ENCODE measurements at regions not wholly inside any gene's neighbourhood (a gene's known extent, or its start where the extent isn't known, plus 50 kb on each side); places are given as distances from the start of the nearest gene placed in this dataset.
"Not testable (repeated sequence)": the region's sequence is repeated elsewhere in the genome, so short reads cannot be mapped to it uniquely, and the experiment has no call there.

DNA sequence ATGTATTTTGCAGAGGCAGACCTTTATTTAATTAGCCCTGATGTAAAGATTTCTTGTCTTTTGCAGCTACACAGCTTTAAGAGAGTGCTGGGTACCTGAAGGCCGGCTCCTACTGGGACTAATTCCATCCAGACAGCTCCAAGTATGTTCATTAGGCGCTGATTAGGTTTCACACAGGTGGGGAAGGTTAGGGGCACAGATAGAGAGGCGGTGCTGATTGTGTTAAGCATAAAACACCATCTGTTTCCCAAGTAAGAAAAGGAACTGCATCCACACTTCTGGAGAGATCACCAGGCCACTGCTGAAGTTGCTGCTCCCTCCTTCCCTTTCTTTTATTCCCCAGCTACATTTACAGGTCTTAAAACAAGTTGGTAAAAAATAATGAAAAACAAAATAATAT is 349.5 kb downstream of the ZIC3 start:
- DNase-seq (ENCODE audit: low read depth): no peak
- TF ChIP-seq, protein P1, sequence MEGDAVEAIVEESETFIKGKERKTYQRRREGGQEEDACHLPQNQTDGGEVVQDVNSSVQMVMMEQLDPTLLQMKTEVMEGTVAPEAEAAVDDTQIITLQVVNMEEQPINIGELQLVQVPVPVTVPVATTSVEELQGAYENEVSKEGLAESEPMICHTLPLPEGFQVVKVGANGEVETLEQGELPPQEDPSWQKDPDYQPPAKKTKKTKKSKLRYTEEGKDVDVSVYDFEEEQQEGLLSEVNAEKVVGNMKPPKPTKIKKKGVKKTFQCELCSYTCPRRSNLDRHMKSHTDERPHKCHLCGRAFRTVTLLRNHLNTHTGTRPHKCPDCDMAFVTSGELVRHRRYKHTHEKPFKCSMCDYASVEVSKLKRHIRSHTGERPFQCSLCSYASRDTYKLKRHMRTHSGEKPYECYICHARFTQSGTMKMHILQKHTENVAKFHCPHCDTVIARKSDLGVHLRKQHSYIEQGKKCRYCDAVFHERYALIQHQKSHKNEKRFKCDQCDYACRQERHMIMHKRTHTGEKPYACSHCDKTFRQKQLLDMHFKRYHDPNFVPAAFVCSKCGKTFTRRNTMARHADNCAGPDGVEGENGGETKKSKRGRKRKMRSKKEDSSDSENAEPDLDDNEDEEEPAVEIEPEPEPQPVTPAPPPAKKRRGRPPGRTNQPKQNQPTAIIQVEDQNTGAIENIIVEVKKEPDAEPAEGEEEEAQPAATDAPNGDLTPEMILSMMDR (IDR thresholded peaks at IDR 0.05; ENCODE audit: low read length, missing control alignments): no peak
- no peak overlapping the region for H3K4me3 ChIP-seq (replicated peaks; ENCODE audit: low read depth, low read length)

DNA sequence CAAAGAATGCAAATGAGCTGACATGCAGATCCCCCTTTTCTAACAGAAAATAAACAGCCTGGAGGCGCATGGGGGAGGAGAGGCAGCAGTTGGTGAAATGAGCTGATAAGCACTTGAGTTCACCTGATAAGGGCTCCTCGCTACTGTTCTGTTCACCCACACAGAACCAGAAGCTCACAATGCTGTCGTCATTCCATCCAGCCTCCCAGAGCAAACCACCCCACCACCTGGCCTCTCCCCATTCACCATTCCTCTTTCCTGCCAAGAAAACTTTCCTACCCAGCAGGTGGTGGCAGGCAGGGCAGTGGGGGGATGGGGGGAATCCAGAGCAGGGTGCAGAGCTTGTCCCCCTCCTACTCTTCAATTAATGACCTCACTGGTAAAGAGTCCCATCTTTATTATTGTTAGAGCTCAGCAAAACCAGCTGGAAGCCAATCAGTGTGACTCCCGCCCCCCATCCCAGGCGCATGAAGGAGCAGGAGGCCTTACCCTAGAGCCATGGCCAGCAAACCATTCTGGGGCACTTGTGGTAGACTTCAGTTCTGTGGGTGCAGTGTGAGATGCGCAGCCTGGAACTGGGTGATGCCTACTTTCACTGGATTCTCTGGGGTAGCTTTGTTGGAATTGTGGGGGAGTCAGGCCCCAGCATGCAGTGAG is 350.3 kb downstream of the ZIC3 start:
- DNase-seq (ENCODE audit: low read depth): no peak
- no peak overlapping the region for H3K4me3 ChIP-seq (replicated peaks; ENCODE audit: low read depth, low read length)
- TF ChIP-seq, protein P1 (IDR thresholded peaks at IDR 0.05; ENCODE audit: low read length, missing control alignments): no peak

DNA sequence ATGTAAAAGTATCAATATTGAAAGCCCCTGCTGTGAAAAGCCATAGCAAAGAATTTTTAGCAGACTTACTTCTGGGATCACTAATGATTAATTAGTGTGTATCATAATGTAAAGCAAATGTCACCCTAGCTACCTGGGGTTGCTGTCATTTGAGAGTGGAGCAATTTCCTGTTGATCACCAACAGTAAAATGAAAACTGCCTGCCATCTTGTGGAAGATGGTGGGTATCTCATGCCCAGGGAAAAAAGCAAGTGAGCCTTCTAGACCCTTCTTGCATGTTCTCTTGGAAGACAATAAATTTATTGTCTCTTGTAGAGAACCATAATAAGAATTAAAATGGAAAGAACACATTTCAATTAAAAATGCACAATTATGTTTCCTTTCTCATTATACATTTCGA is 360.2 kb downstream of the ZIC3 start:
- DNase-seq (ENCODE audit: low read depth): no peak
- TF ChIP-seq, protein P1 (IDR thresholded peaks at IDR 0.05; ENCODE audit: low read length, missing control alignments): no peak
- H3K4me3 ChIP-seq (replicated peaks; ENCODE audit: low read depth, low read length): no peak overlapping the region

DNA sequence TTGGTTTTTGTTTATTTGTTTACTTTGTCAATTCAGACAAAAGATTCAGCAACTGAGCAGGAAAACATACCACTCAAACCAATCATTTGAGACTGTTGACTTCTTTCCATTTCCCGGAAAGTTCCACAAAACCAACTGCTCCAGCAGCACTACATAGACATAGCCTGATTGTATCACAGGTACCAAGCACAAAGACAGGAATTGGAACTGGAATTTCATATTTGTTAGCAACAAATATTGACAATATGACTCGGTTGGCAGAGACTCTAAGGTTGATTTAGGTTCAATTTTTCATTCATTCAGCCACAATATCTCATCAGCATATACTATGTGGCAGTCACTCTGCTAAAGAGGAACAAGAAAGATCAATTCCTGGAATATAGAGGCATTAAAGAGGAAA is 364.0 kb downstream of the ZIC3 start:
- TF ChIP-seq, protein P1 (IDR thresholded peaks at IDR 0.05; ENCODE audit: low read length, missing control alignments): no peak
- DNase-seq (ENCODE audit: low read depth): no peak
- no peak overlapping the region for H3K4me3 ChIP-seq (replicated peaks; ENCODE audit: low read depth, low read length)

DNA sequence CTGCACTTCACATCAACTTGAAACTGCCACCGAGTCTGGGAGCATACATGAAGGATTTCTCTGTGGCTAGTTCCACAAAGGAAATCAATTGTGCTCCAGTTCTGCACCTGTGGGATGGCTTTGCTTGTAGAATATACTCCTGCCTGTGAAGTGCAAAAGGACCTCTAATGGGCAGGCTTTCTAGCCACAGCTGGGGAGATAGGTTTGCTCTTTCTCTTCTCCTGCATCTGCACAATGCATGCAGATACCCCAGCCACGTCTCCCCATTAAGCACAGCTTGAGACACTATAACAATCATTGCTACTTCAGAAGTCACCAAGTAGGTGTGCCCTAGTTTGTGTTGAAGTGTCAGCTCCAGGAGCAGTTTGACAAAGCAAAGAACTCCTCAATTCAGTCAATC is 364.6 kb downstream of the ZIC3 start:
- TF ChIP-seq, protein P1 (IDR thresholded peaks at IDR 0.05; ENCODE audit: low read length, missing control alignments): no peak
- DNase-seq (ENCODE audit: low read depth): no peak
- H3K4me3 ChIP-seq (replicated peaks; ENCODE audit: low read depth, low read length): no peak overlapping the region

DNA sequence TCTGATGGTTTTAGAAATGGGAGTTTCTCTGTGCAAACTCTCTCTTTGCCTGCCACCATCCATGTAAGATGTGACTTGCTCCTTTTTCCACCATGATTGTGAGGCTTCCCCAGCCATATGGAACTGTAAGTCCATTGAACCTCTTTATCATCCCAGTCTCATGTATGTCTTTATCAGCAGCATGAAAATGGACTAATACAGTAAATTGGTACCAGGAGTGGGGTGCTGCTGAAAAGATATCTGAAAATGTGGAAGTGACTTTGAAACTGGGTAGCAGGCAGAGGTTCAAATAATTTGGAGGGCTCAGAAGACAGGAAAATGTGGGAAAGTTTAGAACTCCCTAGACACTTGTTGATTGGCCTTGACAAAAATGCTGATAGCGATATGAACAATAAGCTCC is 368.3 kb downstream of the ZIC3 start:
- not testable (repeated sequence) for DNase-seq (ENCODE audit: low read depth); H3K4me3 ChIP-seq (replicated peaks; ENCODE audit: low read depth, low read length)

DNA sequence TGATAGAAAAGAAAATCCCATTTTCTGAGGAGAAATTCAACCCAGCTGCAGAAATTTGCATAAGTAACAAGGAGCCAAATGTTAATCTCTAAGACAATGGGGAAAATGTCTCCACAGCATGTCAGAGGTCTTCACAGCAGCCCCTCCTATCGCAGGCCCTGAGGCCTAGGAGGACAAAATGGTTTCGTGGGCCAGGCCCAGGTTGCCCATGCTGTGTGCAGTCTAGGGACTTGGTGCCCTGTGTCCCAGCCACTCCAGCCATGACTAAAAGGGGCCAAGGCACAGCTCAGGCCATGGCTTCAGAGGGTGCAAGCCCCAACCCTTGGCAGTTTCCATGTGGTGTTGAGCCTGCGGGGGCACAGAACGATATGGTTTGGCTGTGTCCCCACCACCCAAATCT is 369.0 kb downstream of the ZIC3 start:
- not testable (repeated sequence) for DNase-seq (ENCODE audit: low read depth); H3K4me3 ChIP-seq (replicated peaks; ENCODE audit: low read depth, low read length)

DNA sequence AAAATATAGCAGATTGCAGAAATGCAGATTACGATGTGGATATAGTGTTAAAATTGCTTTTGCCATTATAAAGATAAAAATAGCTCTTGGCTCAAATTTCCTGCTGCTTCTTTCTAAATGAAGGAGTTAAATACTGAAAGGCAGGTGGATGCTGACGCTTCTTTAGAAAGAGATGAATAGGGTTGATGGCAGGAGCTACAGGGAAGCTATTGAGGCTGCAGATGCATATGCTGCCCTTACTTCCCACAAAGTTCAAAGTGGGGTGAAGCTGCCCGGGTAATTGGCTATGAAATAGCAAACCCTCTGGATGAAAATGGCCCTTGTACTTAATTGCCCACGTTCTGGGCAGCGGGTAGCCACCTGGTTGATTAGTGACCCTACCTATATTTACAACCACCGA is 379.5 kb downstream of the ZIC3 start:
- TF ChIP-seq, protein P1 (IDR thresholded peaks at IDR 0.05; ENCODE audit: low read length, missing control alignments): no peak
- DNase-seq (ENCODE audit: low read depth): no peak
- H3K4me3 ChIP-seq (replicated peaks; ENCODE audit: low read depth, low read length): no peak overlapping the region
